IgD-negative memory B cell (primary cell): ENCODE measurements at regions not wholly inside any gene's neighbourhood (a gene's known extent, or its start where the extent isn't known, plus 50 kb on each side); places are given as distances from the start of the nearest gene placed in this dataset.
"Not testable (repeated sequence)": the region's sequence is repeated elsewhere in the genome, so short reads cannot be mapped to it uniquely, and the experiment has no call there.

ENCODE experiments used
- H3K27ac Mint-ChIP-seq, 3 donors: one replicate each; pipeline ENCODE4 v1.8.0; 2020 to 2022; ENCODE audit warnings: mild to moderate bottlenecking in 3 of 3, mixed read lengths in 3 of 3, moderate library complexity in 1 of 3
- H3K27me3 Mint-ChIP-seq: one replicate; pipeline ENCODE4 v1.8.0; 2021; ENCODE audit warnings: mixed read lengths
- H3K36me3 Mint-ChIP-seq: one replicate; pipeline ENCODE4 v1.8.0; 2020; ENCODE audit warnings: mild to moderate bottlenecking, mixed read lengths
- H3K4me1 Mint-ChIP-seq, 3 donors: one replicate each; pipeline ENCODE4 v1.8.0; 2020 to 2022; ENCODE audit warnings: mixed read lengths in 3 of 3, mild to moderate bottlenecking in 1 of 3
- H3K4me3 Mint-ChIP-seq, 4 donors: one replicate each; pipeline ENCODE4 v1.8.0; 2020 to 2022; ENCODE audit warnings: mild to moderate bottlenecking in 4 of 4, mixed read lengths in 4 of 4, moderate library complexity in 3 of 4
- H3K9me3 Mint-ChIP-seq, 3 donors: one replicate each; pipeline ENCODE4 v1.8.0; 2020 to 2021; ENCODE audit warnings: mixed read lengths in 3 of 3, mild to moderate bottlenecking in 1 of 3

GRCh38 chr5:98330871-98331270 lies 442.6 kb upstream of the RGMB start:
- H3K27ac Mint-ChIP-seq = peak overlapping the region in 1 of 3 donors; percentile 39
- H3K27me3 Mint-ChIP-seq = peaks cover under 1% of the 10 kb centered on the region
- H3K9me3 Mint-ChIP-seq = peaks cover 2 to 4% (median 3%) of the 10 kb centered on the region in 3 donors
- no peaks in the 10 kb centered on the region for H3K36me3 Mint-ChIP-seq
- peaks cover 0 to 1% (median 0%) of the 10 kb centered on the region in 3 donors for H3K4me1 Mint-ChIP-seq
- H3K4me3 Mint-ChIP-seq = no peak overlapping the region

- Mint-ChIP-seq H3K4me1 (no peaks in the 10 kb centered on the region), H3K9me3 (peaks cover 2 to 8% (median 5%) of the 10 kb centered on the region in 3 donors), H3K4me3 (no peak overlapping the region), H3K27ac (no peak overlapping the region), H3K36me3 (no peaks in the 10 kb centered on the region), H3K27me3 (peaks cover 3% of the 10 kb centered on the region)
Observed at GRCh38 chr5:98333921-98334320, 439.5 kb upstream of the RGMB start.

DNA sequence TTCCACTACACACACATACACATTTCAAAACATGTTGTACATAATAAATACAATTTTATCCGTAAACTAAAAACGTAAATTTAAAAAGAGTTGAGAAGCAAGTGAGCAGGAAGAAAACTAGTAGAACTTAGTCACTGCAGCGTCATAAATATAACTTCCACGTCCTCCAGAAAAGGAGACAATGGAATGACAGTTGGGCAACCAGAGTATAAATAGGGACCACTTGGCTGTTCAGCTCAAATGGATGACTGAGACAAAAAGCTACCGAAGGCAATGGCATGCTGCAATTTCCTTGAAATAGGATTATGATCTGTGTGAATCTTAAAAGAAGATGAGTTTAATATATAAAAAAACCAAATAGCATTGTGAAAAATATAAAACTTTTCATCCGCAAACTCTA lies 438.5 kb upstream of the RGMB start:
- Mint-ChIP-seq H3K4me1 (no peaks in the 10 kb centered on the region), H3K9me3 (peaks cover 2 to 8% (median 5%) of the 10 kb centered on the region in 3 donors), H3K27me3 (peaks cover 3% of the 10 kb centered on the region), H3K4me3 (no peak overlapping the region), H3K27ac (no peak overlapping the region), H3K36me3 (no peaks in the 10 kb centered on the region)

GRCh38 chr5:98339141-98339848 lies 434.2 kb upstream of the RGMB start:
- H3K4me1 Mint-ChIP-seq = no peaks in the 10 kb centered on the region
- peaks cover 3% of the 10 kb centered on the region for H3K27me3 Mint-ChIP-seq
- no peak overlapping the region for H3K27ac Mint-ChIP-seq
- no peak overlapping the region for H3K4me3 Mint-ChIP-seq
- H3K36me3 Mint-ChIP-seq = no peaks in the 10 kb centered on the region
- H3K9me3 Mint-ChIP-seq = peaks cover 0 to 8% (median 1%) of the 10 kb centered on the region in 3 donors

DNA sequence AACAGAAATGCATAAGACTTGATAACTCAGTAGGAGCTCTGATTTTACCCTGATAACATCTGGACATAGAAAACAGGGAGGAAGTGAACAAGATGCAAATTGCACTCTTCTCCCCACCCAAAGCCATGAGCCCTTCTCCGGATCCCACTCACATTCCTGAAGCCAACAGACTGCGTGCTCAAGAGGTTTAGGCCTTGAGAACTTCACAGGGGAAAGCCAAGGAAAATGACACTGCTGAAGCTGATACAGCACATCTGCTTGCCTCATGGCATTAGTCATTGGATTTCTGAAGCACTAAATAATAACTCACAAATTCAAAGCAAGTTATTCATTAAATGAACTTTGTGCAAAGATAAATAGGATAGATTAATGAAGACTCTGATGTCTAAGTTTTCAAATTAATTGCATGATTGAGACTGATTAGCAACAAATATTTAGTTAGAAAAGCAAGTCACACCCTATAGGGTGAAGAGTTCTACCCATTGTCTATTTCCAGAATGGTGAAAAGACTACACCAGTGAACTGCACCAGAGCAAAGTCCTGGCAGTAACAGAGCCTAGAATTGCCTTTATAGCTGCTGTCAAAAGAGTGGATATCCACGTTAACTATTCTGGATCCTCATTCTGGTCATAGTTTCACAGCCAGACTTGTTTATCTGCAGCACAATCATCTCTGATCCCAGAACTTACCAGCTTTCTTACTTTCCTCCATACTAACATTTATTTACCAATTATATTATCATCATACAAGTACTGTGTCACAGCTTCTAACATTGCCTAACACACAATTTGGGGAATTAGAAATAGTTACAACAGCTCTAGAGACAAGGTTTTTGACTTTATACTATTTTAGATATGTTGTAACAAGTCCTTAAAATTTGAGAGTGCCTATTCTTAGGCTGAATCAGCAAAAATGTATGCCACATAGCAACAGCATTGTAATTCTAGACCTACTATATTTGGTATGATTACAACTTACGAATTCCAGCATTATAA lies 432.1 kb upstream of the RGMB start:
- H3K4me1 Mint-ChIP-seq = no peaks in the 10 kb centered on the region

GRCh38 chr5:98342958-98343660 lies 430.4 kb upstream of the RGMB start:
- not testable (repeated sequence) for H3K4me3 Mint-ChIP-seq, H3K36me3 Mint-ChIP-seq, H3K27me3 Mint-ChIP-seq, H3K27ac Mint-ChIP-seq, H3K4me1 Mint-ChIP-seq, H3K9me3 Mint-ChIP-seq

More for the DNA sequence above, 432.1 kb upstream of the RGMB start:
- Mint-ChIP-seq H3K27ac (no peak overlapping the region), H3K4me3 (no peak overlapping the region), H3K27me3 (peaks cover 2% of the 10 kb centered on the region), H3K9me3 (peaks cover 0 to 4% (median 4%) of the 10 kb centered on the region in 3 donors), H3K36me3 (no peaks in the 10 kb centered on the region)

- Mint-ChIP-seq H3K36me3 (peaks cover 2% of the 10 kb centered on the region), H3K9me3 (peaks cover 4 to 12% (median 6%) of the 10 kb centered on the region in 3 donors), H3K27ac (no peak overlapping the region), H3K4me1 (no peaks in the 10 kb centered on the region), H3K27me3 (no peaks in the 10 kb centered on the region), H3K4me3 (no peak overlapping the region)
Observed at GRCh38 chr5:98349251-98349989, 424.0 kb upstream of the RGMB start.

- peaks cover 4 to 10% (median 6%) of the 10 kb centered on the region in 3 donors for H3K9me3 Mint-ChIP-seq
Observed at GRCh38 chr5:98349990-98350365, 423.5 kb upstream of the RGMB start.

DNA sequence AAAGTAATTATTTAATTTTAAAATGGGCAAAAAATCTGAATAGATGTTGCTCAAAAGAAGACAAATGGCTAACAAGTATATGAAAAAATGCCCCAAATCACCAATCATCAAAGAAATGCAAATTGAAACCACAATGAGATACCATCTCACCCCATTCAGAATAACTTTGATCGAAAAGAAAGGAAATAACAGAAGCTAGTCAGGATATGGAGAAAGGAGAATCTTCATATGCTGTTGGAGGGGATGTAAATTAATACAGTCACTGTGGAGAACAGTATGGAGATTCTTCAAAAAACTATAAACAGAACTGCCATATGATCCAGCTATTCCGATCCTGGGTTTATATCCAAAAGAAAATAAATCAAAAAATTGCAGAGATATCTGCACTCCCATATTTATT lies 418.5 kb upstream of the RGMB start:
- Mint-ChIP-seq H3K4me1 (no peaks in the 10 kb centered on the region), H3K27me3 (no peaks in the 10 kb centered on the region), H3K27ac (no peak overlapping the region), H3K36me3 (peaks cover 2% of the 10 kb centered on the region), H3K9me3 (peaks cover 4 to 6% (median 5%) of the 10 kb centered on the region in 3 donors), H3K4me3 (no peak overlapping the region)

More at GRCh38 chr5:98349990-98350365, 423.5 kb upstream of the RGMB start:
- Mint-ChIP-seq H3K27me3 (no peaks in the 10 kb centered on the region), H3K27ac (no peak overlapping the region), H3K36me3 (peaks cover 2% of the 10 kb centered on the region), H3K4me3 (no peak overlapping the region), H3K4me1 (no peaks in the 10 kb centered on the region)

- Mint-ChIP-seq H3K27me3 (no peaks in the 10 kb centered on the region), H3K27ac (no peak overlapping the region), H3K4me1 (no peaks in the 10 kb centered on the region), H3K9me3 (peaks cover 5 to 6% (median 5%) of the 10 kb centered on the region in 3 donors), H3K4me3 (no peak overlapping the region), H3K36me3 (no peaks in the 10 kb centered on the region)
Observed at GRCh38 chr5:98360548-98360947, 412.9 kb upstream of the RGMB start.

GRCh38 chr5:98363157-98363556 lies 410.3 kb upstream of the RGMB start:
- H3K27ac Mint-ChIP-seq = no peak overlapping the region
- H3K9me3 Mint-ChIP-seq = peaks cover 2 to 6% (median 5%) of the 10 kb centered on the region in 3 donors
- no peak overlapping the region for H3K4me3 Mint-ChIP-seq
- H3K27me3 Mint-ChIP-seq = no peaks in the 10 kb centered on the region
- no peaks in the 10 kb centered on the region for H3K36me3 Mint-ChIP-seq
- H3K4me1 Mint-ChIP-seq = no peaks in the 10 kb centered on the region

DNA sequence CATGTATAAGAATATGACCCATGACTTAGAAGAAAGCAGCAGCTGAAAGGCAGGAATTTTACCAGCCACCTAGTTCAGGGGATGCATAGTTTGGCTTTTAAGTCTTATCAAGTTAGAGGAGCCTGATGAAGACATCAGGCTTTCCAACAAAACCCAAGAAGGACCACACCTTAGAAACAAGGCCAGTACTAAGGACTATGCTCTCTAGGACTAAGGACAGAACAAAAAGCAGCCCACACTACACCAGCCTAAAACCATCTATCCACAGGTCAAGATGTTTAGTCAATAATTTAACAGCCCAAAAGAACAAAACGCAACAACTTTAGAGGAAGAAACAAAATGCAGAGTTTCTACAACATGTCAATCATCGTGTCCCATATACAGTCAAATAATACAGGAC lies 408.9 kb upstream of the RGMB start:
- peaks cover 0 to 5% (median 2%) of the 10 kb centered on the region in 3 donors for H3K9me3 Mint-ChIP-seq
- H3K4me3 Mint-ChIP-seq = no peak overlapping the region
- H3K27ac Mint-ChIP-seq = no peak overlapping the region
- no peaks in the 10 kb centered on the region for H3K36me3 Mint-ChIP-seq
- no peaks in the 10 kb centered on the region for H3K27me3 Mint-ChIP-seq
- H3K4me1 Mint-ChIP-seq = no peaks in the 10 kb centered on the region

- no peaks in the 10 kb centered on the region for H3K27me3 Mint-ChIP-seq
- H3K27ac Mint-ChIP-seq = no peak overlapping the region
- H3K4me3 Mint-ChIP-seq = no peak overlapping the region
- H3K9me3 Mint-ChIP-seq = peaks cover 0 to 6% (median 2%) of the 10 kb centered on the region in 3 donors
- H3K36me3 Mint-ChIP-seq = no peaks in the 10 kb centered on the region
- no peaks in the 10 kb centered on the region for H3K4me1 Mint-ChIP-seq
Observed at GRCh38 chr5:98365126-98365525, 408.3 kb upstream of the RGMB start.

DNA sequence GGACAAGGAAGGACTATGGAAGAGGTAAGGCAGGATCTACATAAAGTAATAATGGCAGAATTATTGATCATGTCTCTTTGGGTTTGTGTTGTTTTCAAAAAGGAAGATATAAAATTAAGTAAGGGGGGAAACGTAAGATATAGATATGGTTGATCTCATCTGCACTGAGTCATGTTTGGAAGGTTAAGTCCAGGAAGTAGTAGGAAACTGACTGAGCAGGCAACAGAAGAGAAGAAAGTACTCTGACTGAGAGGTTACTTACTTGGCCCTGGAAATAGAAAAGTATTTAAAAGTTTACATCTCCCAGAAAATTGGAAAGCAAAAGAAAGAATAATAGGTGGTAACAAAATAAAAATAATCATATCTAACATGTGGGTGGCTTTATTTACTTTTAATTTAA lies 405.3 kb upstream of the RGMB start:
- H3K9me3 Mint-ChIP-seq = peaks cover 0 to 4% (median 3%) of the 10 kb centered on the region in 3 donors
- no peaks in the 10 kb centered on the region for H3K27me3 Mint-ChIP-seq
- H3K4me3 Mint-ChIP-seq = no peak overlapping the region
- no peak overlapping the region for H3K27ac Mint-ChIP-seq
- H3K4me1 Mint-ChIP-seq = no peaks in the 10 kb centered on the region
- H3K36me3 Mint-ChIP-seq = peaks cover 2% of the 10 kb centered on the region
